Kasumi-1 (cell line): ENCODE measurements at regions not wholly inside any gene's neighbourhood (a gene's known extent, or its start where the extent isn't known, plus 50 kb on each side); places are given as distances from the start of the nearest gene placed in this dataset.

Experiments used
- DNase-seq, 2 experiments: peaks; one replicate each; lab custom pipeline; 2025; lab: John Stamatoyannopoulos, UW

DNA sequence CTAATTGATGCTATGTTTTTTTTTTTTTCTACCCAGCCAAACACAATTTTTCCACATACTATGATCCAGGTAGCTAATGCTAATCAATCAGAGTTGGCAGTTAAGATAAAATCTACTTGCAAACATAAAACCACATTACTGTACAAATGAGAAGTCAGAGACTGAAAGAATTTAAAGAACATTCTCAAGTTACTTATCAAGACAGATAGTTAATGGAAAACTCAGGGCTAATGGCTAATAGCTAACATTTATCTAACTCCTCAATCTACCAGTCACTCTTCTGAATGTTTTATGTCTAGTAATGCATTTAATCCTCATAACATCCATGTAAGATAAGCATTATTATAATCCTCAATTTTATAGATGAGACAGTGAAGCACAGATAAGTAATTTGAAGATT is 537.6 kb upstream of the SETBP1 start:
- no peak for DNase-seq

DNA sequence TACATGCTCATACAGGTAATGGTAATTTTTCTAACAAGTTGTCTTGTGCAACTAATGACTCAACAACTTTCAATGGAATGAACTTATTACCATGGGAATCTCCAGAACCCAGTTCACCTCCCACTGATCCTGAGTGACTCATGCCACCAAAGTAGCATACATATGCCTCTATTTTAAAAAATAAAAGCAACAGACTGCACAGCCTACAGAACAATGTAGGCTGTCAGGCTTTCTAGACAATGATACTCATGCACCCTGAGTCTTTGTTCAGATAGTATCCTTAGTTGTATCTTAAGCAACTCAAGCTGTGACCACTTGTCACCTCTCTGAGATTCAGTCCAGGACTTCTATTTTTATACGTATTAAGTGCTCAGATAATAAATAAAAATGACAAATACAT is 531.0 kb upstream of the SETBP1 start:
- no peak for DNase-seq

DNA sequence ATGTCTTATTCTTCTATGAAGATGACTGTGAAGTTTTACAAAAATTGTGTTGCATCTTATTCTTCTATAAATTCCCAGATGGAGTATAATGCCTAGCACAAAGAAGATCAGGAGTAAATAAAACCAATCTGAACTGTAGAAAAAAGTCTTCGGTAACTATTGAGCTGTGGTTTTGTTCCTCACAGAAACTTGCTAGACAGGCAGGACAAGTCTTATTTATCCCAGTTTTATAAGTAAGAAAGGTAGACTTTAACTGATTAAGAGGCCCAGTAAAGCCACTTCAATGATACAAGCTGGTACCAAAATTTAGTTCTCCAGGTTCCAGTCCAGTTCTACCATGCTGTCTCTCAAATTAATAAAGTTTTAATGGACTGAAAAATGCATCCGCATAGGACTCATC is 526.7 kb upstream of the SETBP1 start:
- no peak for DNase-seq

DNA sequence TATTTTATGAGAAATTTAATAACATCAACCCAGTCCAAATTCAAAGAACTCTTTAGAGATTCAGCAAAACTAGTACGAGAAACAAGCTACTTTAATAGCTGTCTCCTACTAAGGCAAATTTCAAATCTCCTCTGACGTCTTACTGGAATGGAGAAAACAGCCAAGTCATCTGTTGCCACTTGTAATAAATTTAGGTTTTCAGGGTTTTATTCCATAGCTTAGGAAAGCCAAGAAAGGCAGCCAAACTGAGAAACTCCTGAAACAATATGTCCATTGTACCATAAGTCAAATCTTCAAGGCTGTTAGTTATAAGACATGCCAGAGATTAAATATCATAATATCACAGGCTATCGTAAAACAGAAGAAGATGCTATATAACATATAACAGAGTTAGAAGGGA is 524.6 kb upstream of the SETBP1 start:
- no peak for DNase-seq

DNA sequence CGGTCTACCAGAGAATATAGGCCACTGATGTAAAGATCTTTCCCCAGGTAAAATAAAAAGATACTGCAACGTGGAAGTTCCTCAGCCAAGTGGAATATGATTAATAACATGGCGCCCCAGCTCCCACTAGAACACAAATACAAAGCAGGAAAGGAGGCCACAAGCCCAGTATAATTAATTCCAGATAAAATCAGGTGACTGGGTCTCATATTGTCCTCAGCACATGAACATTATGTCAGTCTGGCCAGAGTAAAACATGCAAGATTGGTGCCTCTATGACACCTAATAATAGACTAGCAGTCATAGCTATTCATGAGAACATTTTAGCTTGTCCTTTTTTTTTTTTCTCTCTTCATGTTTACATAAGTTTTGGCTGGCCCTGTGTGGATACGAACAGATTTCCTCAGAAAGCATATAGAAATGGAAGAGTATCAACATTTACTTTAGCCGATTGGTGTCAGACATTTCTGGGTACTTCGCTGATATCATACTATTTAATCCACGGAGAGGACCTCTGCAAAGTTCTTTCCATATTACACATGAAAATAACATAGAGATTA is 523.8 kb upstream of the SETBP1 start:
- DNase-seq, result no peak

DNA sequence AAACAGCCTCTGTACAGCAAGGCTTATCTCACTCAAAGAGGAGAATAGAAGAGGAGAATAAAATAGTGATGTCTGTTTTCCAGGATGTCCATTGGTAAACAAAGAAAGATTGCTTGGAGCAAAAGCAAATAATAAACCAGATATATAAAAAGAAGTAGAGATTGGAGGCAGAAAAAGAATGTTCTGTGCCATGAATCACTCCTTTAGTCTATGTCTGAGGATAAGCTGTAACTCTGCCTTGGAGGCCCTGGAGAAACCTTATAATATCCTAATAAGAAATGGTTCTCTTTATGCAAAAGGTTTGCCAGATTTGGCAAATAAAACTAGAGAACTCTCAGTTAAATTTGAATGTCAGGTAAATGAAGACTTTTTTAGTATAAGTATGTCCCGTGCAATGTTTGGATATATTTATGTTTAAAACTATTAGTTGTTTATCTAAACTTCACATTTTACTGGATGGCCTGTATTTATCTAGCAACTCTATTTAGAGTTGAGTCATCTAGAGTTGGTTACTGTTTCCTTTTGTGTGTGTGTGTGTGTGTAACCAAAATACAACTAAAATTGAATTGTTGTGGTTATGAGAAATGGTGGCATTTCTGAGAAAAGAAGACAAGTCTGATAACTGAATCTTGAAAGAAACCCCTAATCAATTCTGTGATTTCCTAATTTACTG is 510.3 kb upstream of the SETBP1 start:
- DNase-seq, result no peak

DNA sequence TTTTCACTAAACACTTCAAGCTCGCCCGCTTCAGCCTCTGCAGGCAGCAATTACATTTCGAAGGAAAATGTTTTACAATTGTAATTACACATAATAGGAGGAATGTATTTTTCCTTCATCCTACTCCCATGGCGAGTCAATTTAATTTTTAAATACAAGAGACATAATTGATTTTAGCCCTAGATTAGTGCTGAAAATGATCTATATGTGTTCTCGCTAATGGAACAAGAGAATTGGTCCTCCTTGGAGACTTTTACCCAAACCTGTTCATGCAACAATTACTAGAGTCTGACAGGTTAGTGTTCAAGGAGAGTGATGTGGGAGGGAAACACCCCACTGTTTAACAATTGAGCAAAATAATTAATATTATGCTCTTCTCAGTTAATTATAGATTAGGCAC is 509.4 kb upstream of the SETBP1 start:
- DNase-seq, result no peak

DNA sequence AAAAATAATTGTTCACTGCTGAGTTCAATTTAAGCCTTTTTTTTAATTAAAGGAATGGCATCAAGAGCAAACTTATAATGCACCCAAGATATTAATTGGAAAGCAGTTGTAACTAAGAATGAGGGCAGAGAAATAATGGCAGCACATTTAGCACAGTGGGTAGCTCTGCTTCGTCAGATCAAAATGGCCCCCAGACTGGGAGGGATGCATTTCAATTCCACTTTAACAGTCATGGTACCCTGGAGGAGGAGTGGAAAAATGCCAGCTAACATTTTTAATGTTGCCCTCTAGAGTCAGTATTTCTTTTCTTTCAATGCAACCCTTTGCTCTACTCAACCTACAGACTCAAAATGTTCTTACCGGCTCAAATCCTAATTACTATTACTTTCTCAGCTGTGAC is 504.8 kb upstream of the SETBP1 start:
- DNase-seq, result no peak

DNA sequence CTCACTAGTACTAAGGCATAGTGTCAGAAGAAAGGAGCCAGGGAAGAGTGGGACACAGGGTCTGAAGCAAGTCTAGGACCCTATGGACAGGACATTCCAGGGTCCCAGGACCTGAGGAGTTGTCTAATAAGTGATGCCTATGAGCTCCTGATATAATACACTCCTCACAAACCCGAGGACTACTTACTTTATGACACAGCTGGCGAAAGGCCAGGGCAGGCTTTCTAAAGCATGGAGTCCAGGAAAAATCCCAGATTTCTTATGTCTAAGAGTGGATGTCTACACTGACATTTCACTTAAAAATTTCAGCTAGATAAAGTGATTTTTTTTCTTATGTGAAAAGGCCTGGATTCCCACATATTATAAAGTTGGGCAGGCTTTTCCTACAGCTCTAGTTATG is 502.2 kb upstream of the SETBP1 start:
- DNase-seq, result no peak

DNA sequence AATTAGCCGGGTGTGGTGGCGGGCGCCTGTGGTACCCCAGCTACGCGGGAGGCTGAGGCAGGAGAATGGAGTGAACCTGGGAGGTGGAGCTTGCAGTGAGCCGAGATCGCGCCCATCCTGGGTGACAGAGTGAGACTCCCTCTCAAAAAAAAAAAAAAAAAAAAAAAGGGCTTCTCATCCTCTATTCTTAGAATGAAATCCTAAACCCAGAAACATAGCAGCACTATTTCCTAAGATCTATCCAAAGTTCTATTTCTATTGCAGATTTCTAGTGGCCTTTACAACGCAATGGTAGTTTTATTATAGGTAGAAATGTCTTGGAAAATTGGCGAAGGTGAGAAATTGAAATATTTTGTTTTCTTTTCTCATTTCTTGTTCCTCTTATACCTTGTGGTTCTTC is 501.0 kb upstream of the SETBP1 start:
- DNase-seq, result no peak

DNA sequence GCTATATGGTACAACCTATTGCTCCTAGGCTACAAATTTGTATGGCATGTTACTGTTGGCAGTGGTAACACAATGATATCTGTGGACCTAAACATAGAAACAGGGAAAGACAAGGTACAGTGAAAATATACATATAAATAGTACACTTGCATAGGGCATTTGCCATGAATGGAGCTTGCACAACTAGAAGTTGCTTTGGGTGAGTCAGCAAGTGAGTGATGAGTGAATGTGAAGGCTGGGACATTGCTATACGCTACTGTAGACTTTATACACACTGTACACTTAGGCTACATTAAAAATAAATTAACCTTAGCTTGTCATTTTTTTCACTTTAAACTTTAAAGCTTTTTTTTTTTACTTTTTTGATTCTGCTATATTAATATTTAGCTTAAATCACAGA is 500.0 kb upstream of the SETBP1 start:
- DNase-seq, result no peak

DNA sequence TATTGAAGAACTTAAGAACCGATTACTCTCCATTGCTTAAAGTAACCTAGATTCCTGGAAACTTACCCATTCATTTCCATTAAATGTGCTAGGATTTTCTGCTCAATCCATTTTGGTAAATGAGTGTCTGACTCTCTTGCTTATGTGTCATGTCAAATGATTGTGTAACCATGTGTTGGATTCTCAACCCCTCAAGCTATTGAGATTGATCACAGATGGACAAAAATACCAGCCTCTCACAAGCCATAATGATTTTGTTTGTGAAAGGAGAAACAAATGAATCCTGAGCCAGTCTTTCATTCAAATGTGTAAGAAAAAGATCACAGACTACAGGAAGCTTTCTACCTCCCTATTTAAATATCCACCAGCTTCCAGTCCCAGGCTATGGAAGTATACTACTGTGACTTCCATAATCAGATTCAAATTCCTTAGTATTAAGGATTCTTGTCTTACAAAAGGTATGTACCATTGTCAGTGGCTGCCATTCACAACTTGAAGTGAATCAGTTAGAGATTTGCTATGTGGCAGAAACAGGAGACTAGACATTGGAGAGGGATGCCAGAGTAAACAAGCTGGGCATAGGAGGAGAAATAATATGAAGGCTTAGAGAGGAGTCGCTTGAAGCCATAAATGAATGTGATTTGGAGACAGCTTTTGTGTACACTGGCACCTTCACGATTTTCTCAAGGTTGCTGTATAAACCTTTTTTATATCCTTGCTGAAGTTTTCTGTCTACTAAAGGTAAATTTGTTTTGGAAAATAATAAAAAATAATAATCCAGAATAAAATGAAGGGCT is 498.5 kb upstream of the SETBP1 start:
- no peak for DNase-seq

DNA sequence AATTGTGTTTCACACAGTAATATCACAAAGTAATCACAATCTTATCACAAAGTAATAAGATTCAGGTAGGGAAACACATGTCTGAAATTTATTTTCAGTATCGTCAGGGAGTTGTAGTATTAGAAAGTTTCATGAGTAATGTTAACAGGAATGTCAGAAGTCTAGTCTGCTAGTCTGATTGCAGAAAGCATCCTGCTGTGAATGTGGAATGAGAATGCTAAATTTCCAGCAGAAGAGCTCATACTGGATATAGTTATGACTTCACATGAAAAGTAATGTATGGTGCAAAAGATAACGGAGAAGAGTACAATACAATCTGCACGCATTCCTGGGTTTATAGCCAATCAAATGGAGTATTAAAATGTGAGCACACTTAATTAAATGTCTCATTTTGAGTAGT is 494.7 kb upstream of the SETBP1 start:
- DNase-seq, result no peak

DNA sequence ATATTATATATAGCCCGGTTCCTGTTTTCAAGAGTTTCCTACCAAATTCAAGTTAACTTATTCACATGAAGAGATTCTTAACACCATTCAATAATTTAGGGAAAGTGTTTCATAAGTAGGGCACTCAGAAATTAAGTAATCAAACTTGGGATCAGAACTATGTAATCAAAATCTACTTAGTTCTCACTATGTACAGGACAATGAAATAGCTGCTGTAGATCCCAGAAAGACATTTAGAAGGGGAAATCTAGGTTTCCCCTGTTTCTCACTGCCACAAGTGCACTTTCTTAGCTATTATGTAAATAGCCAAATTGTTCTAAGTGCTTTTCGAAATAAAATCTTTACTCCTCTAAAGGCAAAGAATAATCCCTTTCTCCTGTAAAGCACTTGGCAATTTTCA is 493.6 kb upstream of the SETBP1 start:
- no peak for DNase-seq

DNA sequence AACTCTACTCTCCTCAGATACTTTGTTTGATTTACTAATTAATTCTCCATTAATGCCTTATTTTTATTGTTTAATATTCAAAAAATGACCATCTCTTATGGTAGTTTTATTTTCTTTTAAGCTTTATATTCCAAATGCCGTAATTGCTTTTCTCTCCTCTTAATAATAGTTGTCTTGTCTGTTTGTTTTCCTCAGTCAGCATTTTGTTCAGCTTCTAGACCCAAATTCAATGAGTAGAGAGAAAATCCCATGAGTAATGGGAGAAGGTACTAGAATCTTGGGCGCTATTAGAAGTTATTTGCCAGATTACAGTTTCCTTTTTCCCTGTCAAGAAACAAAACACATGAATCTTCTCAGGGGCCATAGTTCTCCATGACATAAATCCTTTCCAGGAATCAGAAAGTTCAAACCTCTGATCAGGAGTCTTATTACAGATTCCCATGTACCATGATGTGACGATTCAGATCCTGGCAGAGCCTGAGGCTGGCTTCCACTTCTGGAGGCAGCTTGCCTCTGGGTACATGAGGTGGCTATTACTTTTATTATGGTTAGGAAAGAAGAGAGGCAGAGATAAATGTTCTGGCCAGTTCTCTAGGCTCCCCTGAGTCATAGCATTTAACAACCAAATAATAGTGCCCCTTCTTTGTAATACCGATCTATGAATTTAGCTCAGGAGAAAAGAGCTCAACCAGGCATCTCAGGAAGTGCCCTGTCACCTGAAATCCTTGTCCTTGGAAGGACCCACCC is 485.1 kb upstream of the SETBP1 start:
- DNase-seq, result no peak

DNA sequence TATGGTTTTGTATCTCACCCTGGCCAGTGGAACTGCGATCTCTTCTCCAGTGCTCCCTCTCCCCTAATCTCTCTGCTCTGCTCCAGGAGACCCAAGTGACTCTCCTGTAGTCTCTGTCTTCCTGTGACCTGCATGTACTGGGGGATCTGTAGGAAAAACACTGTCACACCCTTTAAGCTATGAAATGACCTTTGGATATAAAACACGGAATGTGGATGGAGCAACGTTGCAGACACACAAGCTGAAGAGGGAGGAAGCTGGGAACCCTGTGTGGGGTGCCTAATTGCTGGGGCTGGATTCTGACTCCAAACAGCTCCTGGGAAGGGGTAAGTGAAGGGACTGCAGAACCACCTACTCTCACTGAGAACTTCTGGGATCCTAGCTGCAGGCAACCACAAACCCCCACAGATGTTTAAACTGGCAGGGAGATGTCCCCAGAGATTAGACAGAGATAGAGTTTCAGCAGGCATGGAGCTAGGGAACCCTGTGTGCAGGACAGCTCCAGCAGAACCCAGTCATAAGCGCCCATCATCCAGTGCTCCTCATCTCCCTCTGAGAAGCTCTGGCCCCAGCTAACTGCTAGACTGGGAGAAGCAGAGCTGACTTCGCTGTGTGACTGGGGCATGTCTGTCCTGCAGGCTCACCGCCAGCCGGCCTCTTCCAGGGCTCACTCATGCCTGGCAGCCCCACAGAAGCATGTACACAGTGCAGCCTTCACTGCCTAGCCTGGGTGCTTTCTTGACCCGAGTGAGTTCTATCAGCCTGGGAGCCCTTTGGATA is 482.7 kb upstream of the SETBP1 start:
- DNase-seq, result no peak

DNA sequence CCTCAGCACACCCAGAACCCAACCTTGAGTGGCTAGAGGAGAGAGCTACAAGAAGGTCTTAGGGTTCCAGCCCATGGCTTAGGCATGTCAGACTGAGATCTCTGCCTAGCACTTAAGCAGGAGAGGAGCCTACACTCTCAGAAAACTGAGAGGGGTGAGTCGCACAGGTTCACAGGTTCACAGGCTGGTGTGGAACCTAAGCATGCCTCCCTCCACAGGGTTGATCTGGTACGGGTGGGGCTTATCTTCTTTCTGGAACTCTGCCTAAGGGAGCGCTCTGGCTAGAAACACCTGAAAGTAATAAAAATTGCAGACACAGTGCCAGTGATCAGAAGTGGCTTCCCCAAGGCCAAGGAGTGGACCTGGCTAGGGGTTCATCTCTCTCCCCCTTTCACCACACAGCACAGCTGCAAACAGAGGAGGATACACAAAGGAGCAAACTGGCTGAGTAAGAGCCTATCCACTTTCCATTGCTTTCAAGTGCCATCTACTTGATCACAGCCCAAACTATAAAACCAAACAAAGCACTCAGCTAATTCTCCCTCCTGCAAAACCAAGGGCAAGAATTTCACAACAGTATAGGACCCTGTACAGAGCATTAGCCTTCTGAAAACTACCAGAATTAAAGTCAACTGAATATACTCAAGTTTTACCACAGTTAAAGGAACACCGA is 481.9 kb upstream of the SETBP1 start:
- no peak for DNase-seq

DNA sequence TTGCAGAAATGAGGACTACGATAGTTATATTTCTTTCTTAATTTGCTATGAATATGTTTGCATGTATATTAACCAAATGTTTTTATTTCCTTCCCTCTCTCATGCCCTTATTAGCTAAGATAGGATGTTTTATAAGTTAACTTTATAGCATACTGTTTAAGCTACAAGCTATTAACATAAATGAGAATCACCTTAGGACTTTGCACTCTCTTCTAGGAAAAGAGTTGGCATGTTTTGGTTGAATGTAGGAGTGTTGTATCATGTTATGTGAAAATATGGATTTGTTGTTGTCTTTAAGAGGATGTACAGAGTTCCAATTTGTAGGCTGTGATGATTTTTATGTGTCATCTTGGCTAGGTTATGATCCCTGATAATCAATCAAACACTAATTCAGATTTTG is 467.4 kb upstream of the SETBP1 start:
- no peak for DNase-seq

DNA sequence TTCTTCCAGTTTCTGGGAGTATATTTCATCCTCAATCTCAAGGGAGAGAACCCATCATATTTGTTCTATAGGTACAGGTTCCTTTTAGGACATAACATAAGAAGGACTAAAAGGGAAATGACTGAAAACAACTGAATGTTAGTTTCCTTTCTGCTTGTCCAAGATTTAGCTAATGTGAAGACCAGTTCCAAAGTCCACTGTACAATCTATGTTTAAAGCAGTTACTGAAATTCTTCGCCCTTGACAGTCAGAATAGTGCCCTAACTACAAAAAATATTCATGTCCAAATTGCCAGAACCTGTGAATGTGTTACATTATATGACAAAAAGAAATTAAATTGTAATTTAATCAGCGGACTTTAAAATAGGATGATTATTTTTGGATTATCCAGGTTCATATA is 466.3 kb upstream of the SETBP1 start:
- DNase-seq, result no peak

DNA sequence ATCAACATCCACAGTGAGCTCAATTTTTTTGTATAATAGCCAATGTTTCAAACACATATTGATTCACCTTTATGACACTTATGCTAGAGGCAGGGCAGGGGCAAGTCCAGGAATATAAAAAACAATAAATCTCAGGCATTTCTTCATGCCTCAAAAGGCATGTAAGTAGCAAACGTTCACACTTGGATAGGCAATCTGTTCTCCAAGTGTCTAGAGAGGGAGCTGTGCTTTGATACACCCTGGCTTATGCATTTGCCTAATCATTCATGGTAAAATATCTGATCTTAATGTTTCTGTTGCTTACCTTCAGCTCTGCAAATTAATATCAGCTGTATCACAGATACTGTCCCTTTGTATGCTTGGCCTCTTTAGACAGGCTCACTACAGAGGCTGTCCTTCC is 464.5 kb upstream of the SETBP1 start:
- no peak for DNase-seq

DNA sequence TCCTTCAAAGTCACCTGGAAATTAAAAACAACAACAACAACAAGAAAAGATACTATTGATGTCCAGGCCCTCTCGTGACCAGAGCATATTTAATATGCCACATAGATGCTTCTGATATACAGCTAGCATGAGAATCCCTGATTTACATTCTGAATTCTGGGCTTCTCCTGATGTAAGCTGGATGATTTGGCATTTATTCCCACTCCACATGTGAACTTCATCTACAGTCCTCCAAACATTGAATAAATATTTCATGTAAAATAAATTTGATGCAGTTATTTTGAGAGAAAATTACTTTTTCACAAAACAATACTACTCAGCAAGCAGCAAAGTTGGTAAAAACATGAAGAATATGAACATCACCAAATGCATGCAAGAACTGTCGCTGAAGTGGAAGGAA is 453.2 kb upstream of the SETBP1 start:
- no peak for DNase-seq

DNA sequence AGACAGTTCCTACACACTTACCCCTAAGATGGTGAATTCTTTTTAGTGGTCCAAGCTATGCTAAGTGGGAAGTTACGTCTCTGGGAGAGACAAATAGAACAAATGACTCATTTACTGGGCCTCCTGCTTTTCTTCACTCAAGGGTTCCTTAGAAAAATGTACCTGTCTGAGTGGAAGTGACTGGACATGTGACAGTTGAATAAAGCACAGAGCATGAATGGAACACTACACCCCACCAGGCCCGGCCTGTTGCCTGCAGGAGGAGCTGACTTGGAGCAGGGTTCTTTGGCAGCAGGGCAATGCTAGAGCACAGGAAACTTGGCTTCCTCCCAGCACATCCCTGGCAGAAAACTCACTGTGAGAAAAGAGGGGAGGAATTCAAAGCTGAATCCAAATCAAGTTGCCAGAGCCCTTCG is 451.0 kb upstream of the SETBP1 start:
- no peak for DNase-seq
